HCT116 (cell line): ENCODE measurements at regions not wholly inside any gene's neighbourhood (a gene's known extent, or its start where the extent isn't known, plus 50 kb on each side); places are given as distances from the start of the nearest gene placed in this dataset.

ENCODE experiments used
- ATAC-seq: fragments of 200-7000 bp; cut with Tn5 transposase; 2 replicates; pipeline ENCODE4 v1.9.1; 2020; ENCODE audit warnings: mild to moderate bottlenecking, moderate library complexity
- BruUV-seq: library from RNA; stranded (reverse); fragments of 400-500 nt; replicated peaks from 2 replicates; lab custom pipeline; 2021; lab: Mats Ljungman, UMichigan
- CTCF ChIA-PET: fragments of 300-600 bp; sonication (Branson Sonifier 250); formaldehyde crosslinking; loops from one replicate; lab custom pipeline; 2021; ENCODE audit warnings: antibody characterized with exemption; lab: Charles Lee
- POLR2A ChIA-PET: fragments of 300-600, 350-600 bp; sonication (Branson Sonifier 250); formaldehyde crosslinking; loops from one replicate; lab custom pipeline; 2021; ENCODE audit warnings: antibody characterized with exemption; lab: Charles Lee
- RAD21 ChIA-PET, 2 experiments: fragments of 300-600 bp; sonication (Branson Sonifier 250); formaldehyde crosslinking; loops; one replicate each; lab custom pipeline; 2023; ENCODE audit warnings: low total read pairs in 2 of 2; ENCODE audit not compliant: uncharacterized antibody in 2 of 2, unreplicated experiment in 2 of 2, low non-redundant PET in 1 of 2; lab: Charles Lee
- DNase-seq: peaks from one replicate; pipeline ENCODE4 v3.0.0-alpha.2; 2010; ENCODE audit warnings: low read depth, low spot score
- H2AFZ ChIP-seq: fragments of 200-600 bp; shearing (Covaris generic), sonication (generic); 2 replicates; pipeline ENCODE4 v1.6.1; 2017; ENCODE audit warnings: low read depth, mixed run types, mixed read lengths, antibody characterized with exemption, low read length; ENCODE audit not compliant: poor library complexity, severe bottlenecking
- H3K27ac ChIP-seq: 2 replicates; pipeline ENCODE4 v1.5.1; 2012; ENCODE audit warnings: low read depth, low read length
- H3K27me3 ChIP-seq: fragments of 200-600 bp; sonication (generic); 2 replicates; pipeline ENCODE4 v1.6.1; 2016; ENCODE audit warnings: mixed run types, low read length, mixed read lengths; ENCODE audit not compliant: insufficient read depth
- H3K36me3 ChIP-seq, 2 experiments: fragments of 200-500 bp in 1 of 2; fragments of 200-600 bp in 1 of 2; sonication (Bioruptor generic) in 1 of 2; sonication (generic) in 1 of 2; 2 replicates each; pipeline versions ENCODE4 v1.5.1 to v1.6.1; 2014 to 2016; ENCODE audit warnings: low read length in 2 of 2, inconsistent platforms in 1 of 2, mixed read lengths in 1 of 2, mixed run types in 1 of 2; ENCODE audit not compliant: insufficient read depth in 2 of 2, control insufficient read depth in 1 of 2
- H3K4me1 ChIP-seq, 2 experiments: fragments of 200-600 bp in 1 of 2; sonication (generic) in 1 of 2; 2 replicates each; pipeline versions ENCODE4 v1.5.1 to v1.6.1; 2012 to 2017; ENCODE audit warnings: low read length in 2 of 2, inconsistent platforms in 1 of 2, mild to moderate bottlenecking in 1 of 2, mixed read lengths in 1 of 2, mixed run types in 1 of 2, moderate library complexity in 1 of 2; ENCODE audit not compliant: insufficient read depth in 2 of 2, control insufficient read depth in 1 of 2
- H3K4me2 ChIP-seq: fragments of 200-600 bp; sonication (generic); 2 replicates; pipeline ENCODE4 v1.6.1; 2017; ENCODE audit warnings: mixed run types, low read length, mixed read lengths
- H3K4me3 ChIP-seq, 2 experiments: fragments of 200-600 bp in 1 of 2; sonication (generic) in 1 of 2; replicated peaks in 1 of 2; 2 replicates each; pipeline ENCODE4 v1.5.1; 2011 to 2016; ENCODE audit warnings: low read length in 2 of 2, control low read depth in 1 of 2, low read depth in 1 of 2, mild to moderate bottlenecking in 1 of 2, mixed read lengths in 1 of 2, mixed run types in 1 of 2
- H3K79me2 ChIP-seq: fragments of 200-600 bp; sonication (generic); 2 replicates; pipeline ENCODE4 v1.6.1; 2017; ENCODE audit warnings: mild to moderate bottlenecking, mixed run types, low read length, moderate library complexity, mixed read lengths; ENCODE audit not compliant: insufficient read depth
- H3K9ac ChIP-seq: fragments of 200-600 bp; sonication (generic); 2 replicates; pipeline ENCODE4 v1.6.1; 2016; ENCODE audit warnings: low read length, mixed read lengths
- H3K9me2 ChIP-seq: fragments of 200-600 bp; sonication (generic), shearing (Covaris generic); 2 replicates; pipeline ENCODE4 v1.6.1; 2017; ENCODE audit warnings: mixed run types, mild to moderate bottlenecking, moderate library complexity; ENCODE audit not compliant: insufficient read depth
- H3K9me3 ChIP-seq, 2 experiments: fragments of 200-500 bp in 1 of 2; fragments of 200-600 bp in 1 of 2; sonication (Bioruptor generic) in 1 of 2; sonication (generic) in 1 of 2; 2 replicates each; pipeline ENCODE4 v1.6.1; 2014 to 2017; ENCODE audit warnings: low read length in 2 of 2, mixed read lengths in 2 of 2, inconsistent platforms in 1 of 2, low read depth in 1 of 2, mild to moderate bottlenecking in 1 of 2, mixed run types in 1 of 2, moderate library complexity in 1 of 2; ENCODE audit not compliant: control insufficient read depth in 1 of 2, insufficient read depth in 1 of 2
- H4K20me1 ChIP-seq: fragments of 200-600 bp; sonication (generic), shearing (Covaris generic); 2 replicates; pipeline ENCODE4 v1.6.1; 2017; ENCODE audit warnings: mixed run types, mild to moderate bottlenecking, moderate library complexity; ENCODE audit not compliant: insufficient read depth
- CEBPB ChIP-seq: IDR thresholded peaks from 2 replicates; pipeline ENCODE4 v1.6.1; 2012; ENCODE audit warnings: low read depth
- ELF1 ChIP-seq: IDR thresholded peaks from 2 replicates; pipeline ENCODE4 v1.6.1; 2012; ENCODE audit warnings: low read depth, borderline replicate concordance
- FOSL1 ChIP-seq: IDR thresholded peaks from 2 replicates; pipeline ENCODE4 v1.6.1; 2012; ENCODE audit warnings: low read depth
- JUND ChIP-seq: IDR thresholded peaks from 2 replicates; pipeline ENCODE4 v1.6.1; 2012
- MAX ChIP-seq: IDR thresholded peaks from 2 replicates; pipeline ENCODE4 v1.6.1; 2012
- POLR2AphosphoS5 ChIP-seq: IDR thresholded peaks from 2 replicates; pipeline ENCODE4 v1.6.1; 2011; ENCODE audit warnings: mild to moderate bottlenecking, low read depth, low read length, moderate library complexity
- SP1 ChIP-seq: IDR thresholded peaks from 2 replicates; pipeline ENCODE4 v1.6.1; 2012; ENCODE audit warnings: low read depth
- YY1 ChIP-seq: IDR thresholded peaks from 2 replicates; pipeline ENCODE4 v1.6.1; 2011; ENCODE audit warnings: low read length, low read depth, moderate library complexity, mild to moderate bottlenecking; ENCODE audit not compliant: insufficient replicate concordance; ENCODE audit errors: extremely low read depth
- ZBTB33 ChIP-seq: IDR thresholded peaks from 2 replicates; pipeline ENCODE4 v1.6.1; 2011; ENCODE audit warnings: mild to moderate bottlenecking, low read length, moderate library complexity; ENCODE audit not compliant: insufficient replicate concordance; ENCODE audit errors: extremely low read depth
- ZFX ChIP-seq: fragments of 450-650 bp; IDR thresholded peaks from 2 replicates; pipeline ENCODE4 v1.6.1; 2017
- intact Hi-C: fragments of 100-400 bp; cut with micrococcal nuclease; formaldehyde crosslinking; loops from 2 replicates; pipeline ENCODE4 v1.10.0; 2022

DNA sequence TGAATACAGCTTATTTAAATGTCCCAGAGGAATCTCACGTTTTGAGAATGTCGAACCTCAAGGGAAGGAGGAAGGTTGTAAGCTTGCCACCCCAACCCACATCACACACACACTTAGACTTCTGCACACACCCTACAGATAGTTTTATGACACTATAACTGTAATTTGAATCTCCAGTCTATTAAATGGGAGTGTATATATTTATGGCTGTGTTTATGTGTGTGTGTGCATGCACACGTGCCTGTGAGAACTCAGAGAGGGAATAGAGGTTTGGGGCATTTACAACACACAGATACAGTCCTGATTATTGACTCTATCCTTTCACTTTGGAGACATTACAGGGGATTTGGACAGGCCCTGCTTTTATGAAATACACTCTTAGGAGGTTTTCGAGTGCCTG, 171.5 kb upstream of the MAF start:
- no peaks in the 10 kb centered on the region for H3K27me3 ChIP-seq
- no peak for DNase-seq
- ChIA-PET RAD21 (no interaction called here), POLR2A (no interaction called here), CTCF (no interaction called here)
- no peak overlapping the region for H3K27ac ChIP-seq
- no peaks in the 10 kb centered on the region for H3K9me2 ChIP-seq
- H3K79me2 ChIP-seq, result no peaks in the 10 kb centered on the region
- no peak overlapping the region for H3K4me2 ChIP-seq
- no peak overlapping the region for H3K4me3 ChIP-seq
- no peak overlapping the region for H3K9ac ChIP-seq
- no peaks in the 10 kb centered on the region for H3K4me1 ChIP-seq
- H2AFZ ChIP-seq, result no peak overlapping the region
- H4K20me1 ChIP-seq, result no peaks in the 10 kb centered on the region
- BruUV-seq, result no TSS peak
- peaks cover 44 to 58% of the 10 kb centered on the region in 2 experiments; a peak in 2 of 4 replicates for H3K9me3 ChIP-seq
- ATAC-seq, result no peak
- intact Hi-C loops, result no loop called here
- H3K36me3 ChIP-seq, result no peaks in the 10 kb centered on the region
- TF ChIP-seq MAX (no peak), ZBTB33 (no peak), FOSL1 (no peak), SP1 (no peak), CEBPB (no peak), ELF1 (no peak), YY1 (no peak), ZFX (no peak), POLR2AphosphoS5 (no peak), JUND (no peak)
